ENCODE measurements at regions not wholly inside any gene's neighbourhood (a gene's known extent, or its start where the extent isn't known, plus 50 kb on each side); places are given as distances from the start of the nearest gene placed in this dataset.

DNA sequence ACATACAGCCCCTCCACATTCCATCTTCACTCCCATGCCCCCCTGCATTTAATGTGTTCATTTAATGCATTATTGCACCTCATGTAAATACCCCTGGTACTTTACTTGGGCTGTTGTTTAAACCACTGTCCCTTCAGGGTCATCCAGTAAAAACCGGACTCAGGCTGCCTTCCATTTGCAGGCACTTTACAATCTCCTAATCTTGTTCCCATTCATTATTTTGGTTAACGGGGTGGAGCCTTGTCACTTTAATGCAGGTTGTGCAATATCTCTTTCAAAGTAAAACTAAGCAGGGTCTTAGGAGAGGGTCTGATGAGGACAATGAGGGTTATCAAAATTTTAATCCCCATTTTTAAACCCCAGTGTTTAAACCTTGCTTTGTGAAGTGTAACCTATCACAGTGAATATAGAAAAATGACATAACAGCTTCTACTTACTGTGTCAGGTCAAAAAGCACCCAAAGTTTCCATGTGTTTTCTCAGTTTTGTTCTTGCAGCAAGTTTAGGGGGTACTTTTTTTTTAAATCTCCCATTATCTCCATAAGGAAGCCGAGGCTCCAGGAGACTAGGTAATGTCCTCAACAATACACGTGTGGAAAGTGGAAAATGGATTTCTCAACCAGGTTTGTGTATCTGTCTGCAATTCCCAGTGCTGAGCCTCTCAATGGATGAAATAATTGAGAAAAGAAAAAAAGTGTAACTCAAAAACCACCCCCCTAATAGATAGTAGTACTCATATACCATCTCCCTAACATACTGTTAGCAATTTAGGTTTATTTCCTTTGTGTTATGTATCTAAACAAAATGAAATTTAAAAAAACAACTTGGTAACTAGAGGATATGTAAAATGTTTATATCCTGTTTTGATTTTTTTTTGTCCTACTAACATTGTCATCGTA lies 54.2 kb upstream of the SPRY4 start:
- no peaks in the 10 kb centered on the region for H3K27me3 Mint-ChIP-seq
- H3K4me3 Mint-ChIP-seq (ENCODE audit: low read depth), result no peak overlapping the region
- peaks cover 7% of the 10 kb centered on the region for H3K4me1 Mint-ChIP-seq (ENCODE audit: low read depth)
- no peak for DNase-seq (ENCODE audit: low spot score, unreplicated experiment)
- H3K36me3 Mint-ChIP-seq (ENCODE audit: insufficient read depth), result no peaks in the 10 kb centered on the region
- no peak overlapping the region for H3K27ac Mint-ChIP-seq
- H3K9me3 Mint-ChIP-seq (ENCODE audit: low read depth), result no peaks in the 10 kb centered on the region
- TF ChIP-seq, protein P1, sequence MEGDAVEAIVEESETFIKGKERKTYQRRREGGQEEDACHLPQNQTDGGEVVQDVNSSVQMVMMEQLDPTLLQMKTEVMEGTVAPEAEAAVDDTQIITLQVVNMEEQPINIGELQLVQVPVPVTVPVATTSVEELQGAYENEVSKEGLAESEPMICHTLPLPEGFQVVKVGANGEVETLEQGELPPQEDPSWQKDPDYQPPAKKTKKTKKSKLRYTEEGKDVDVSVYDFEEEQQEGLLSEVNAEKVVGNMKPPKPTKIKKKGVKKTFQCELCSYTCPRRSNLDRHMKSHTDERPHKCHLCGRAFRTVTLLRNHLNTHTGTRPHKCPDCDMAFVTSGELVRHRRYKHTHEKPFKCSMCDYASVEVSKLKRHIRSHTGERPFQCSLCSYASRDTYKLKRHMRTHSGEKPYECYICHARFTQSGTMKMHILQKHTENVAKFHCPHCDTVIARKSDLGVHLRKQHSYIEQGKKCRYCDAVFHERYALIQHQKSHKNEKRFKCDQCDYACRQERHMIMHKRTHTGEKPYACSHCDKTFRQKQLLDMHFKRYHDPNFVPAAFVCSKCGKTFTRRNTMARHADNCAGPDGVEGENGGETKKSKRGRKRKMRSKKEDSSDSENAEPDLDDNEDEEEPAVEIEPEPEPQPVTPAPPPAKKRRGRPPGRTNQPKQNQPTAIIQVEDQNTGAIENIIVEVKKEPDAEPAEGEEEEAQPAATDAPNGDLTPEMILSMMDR (IDR thresholded peaks at IDR 0.05; ENCODE audit: unreplicated experiment), result no peak

DNA sequence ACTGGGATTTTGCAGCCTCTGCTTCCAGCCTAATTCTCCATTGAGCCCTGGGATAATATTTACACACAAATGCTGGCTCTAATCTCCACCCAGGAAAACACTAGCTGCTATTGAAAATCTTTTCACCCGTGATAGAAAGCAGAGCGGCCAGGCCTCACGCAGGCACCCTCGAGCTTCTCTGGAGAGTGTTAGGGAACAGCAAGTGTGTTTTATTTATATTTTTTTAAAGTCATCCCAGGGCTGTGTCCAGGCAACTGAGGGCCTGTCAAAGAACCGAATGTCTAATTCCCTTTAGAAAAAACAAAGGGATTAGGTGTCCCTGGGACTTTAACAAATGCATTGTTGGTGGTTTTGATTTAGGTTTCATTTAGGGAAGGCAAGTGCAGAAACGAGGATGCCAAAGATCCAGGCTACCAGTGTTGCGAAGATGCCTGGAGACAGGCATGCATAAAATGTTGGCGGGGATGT lies 51.2 kb upstream of the SPRY4 start:
- Mint-ChIP-seq H3K36me3 (ENCODE audit: insufficient read depth) (no peaks in the 10 kb centered on the region), H3K9me3 (ENCODE audit: low read depth) (no peaks in the 10 kb centered on the region), H3K27me3 (no peaks in the 10 kb centered on the region), H3K4me3 (ENCODE audit: low read depth) (no peak overlapping the region), H3K4me1 (ENCODE audit: low read depth) (peaks cover 4% of the 10 kb centered on the region), H3K27ac (no peak overlapping the region)
- DNase-seq (ENCODE audit: low spot score, unreplicated experiment), result no peak
- TF ChIP-seq, protein P1 (IDR thresholded peaks at IDR 0.05; ENCODE audit: unreplicated experiment), result no peak

Measured in progenitor cell of endocrine pancreas (in vitro differentiated cells).